HG03025 (cell line): ENCODE measurements at regions not wholly inside any gene's neighbourhood (a gene's known extent, or its start where the extent isn't known, plus 50 kb on each side); places are given as distances from the start of the nearest gene placed in this dataset.

Experiments
- ATAC-seq: cut with Tn5 transposase; IDR thresholded peaks from one replicate; pipeline ENCODE4 v1.9.1; 2021; ENCODE audit warnings: mild to moderate bottlenecking, moderate library complexity; ENCODE audit not compliant: unreplicated experiment, low FRiP score

- ATAC-seq = no peak
Measured at GRCh38 chr11:8325591-8326304, 62.1 kb upstream of the LMO1 start.

DNA sequence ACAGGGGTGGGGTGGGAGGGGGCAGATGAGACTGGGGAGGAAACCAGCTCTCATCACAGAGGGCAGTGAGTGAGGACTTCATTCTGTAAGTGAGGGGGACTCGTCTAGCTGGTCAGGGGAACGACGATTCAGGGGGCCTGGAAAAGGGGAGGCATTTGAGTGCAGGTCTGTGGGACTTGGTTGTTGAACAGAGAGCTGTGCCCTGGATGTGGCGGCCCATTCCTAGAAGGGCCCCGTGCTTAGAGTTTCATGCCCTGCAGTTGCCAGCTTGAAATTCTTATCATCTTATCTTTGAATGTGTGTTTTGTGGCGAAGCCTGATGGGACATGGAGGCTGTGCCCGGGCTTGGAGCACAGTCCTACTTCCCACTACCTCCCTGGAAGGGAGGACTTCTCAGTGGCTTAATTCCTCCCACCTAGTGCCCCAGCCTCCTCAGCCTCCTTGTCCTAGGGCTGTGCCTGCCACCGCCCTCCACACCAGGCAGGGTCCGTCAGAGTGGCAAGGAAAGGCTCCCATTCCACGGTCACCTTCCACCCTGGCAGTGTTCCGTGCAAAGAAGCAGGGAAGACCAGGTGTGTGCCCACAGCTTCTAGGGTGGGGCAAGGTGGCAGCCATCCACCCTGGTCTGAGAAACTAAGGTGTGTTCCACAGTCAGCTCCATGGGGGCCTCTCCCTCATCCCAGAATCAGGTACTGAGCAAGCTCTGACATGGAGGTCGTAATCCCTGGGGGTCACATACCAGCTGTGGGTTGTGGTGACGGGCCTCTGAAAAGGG, 59.7 kb upstream of the LMO1 start:
- no peak for ATAC-seq

- ATAC-seq = no peak
Measured at GRCh38 chr11:8321876-8322275, 58.2 kb upstream of the LMO1 start.

DNA sequence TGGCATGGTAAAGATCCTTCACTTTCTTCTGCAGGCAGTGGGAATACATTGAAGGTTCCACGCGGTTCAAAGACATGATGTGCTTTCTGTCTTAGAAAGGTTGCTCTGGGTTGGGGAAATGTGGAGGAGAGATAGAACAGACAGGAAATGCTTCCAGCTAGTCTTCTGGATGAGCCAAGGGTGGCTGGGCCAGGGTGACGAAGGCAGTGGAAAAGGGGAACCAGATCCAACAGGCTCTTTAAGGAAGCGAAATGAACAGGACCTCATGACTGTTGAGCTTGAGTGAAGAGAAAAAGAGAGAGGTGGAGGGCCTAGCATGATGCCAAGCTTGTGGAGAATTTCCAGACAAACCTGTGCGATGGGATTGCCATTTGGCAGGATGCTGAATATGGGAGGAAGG, 56.4 kb upstream of the LMO1 start:
- no peak for ATAC-seq

- ATAC-seq = no peak
Measured at GRCh38 chr11:8318536-8318935, 54.9 kb upstream of the LMO1 start.

GRCh38 chr11:8317159-8317558, 53.5 kb upstream of the LMO1 start:
- ATAC-seq = no peak

GRCh38 chr11:8315954-8316353, 52.3 kb upstream of the LMO1 start:
- no peak for ATAC-seq

DNA sequence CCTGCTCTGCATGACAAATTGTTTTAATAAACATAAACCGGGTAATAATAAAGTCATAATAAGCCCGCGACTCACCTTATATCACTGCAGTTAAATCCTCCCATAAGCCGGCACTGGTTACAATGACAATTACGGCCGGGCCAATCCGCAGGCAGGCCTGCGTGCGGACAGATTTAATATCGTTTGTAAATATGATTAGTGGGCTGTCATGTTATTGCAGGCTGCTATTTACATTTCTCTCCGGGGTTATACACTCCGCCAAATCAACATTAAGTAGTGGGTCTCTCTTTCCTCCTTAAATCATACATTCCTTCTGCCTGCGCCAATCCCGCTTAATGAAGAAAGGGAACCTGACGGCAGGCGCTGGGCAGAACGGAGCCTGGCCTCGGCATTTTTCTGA, 51.8 kb upstream of the LMO1 start:
- ATAC-seq = no peak

GRCh38 chr11:8314916-8315315, 51.2 kb upstream of the LMO1 start:
- no peak for ATAC-seq

DNA sequence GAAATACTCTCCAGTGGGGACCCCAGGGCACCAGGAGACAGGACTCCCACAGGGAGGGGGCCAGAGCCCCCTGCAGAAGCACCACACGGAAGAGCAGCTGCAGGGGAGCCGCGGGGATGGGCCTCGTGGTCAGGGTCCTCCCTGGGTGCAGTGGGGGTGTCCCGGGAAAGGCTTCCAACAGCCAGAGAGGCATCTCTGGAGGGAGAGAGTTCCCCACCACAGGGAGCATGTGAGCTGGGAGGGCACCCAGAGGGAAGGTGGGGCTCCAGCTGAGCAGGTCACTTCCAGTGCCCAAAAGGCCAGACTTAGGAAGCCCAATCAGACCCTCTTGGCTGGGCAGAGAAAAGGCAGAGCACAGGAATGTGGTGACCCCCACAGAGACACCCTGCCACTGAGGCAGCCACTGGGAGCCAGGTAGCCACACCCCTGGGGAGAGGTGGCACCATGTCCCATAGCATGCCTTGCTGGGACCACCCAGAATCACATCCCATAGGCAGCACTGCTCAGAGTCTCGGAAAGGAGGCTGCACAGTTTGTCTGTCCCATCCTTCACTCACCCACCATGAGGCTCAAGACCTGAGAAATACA, 49.9 kb upstream of the LMO1 start:
- ATAC-seq = no peak
